ENCODE measurements at regions not wholly inside any gene's neighbourhood (a gene's known extent, or its start where the extent isn't known, plus 50 kb on each side); places are given as distances from the start of the nearest gene placed in this dataset.
"Not testable (repeated sequence)": the region's sequence is repeated elsewhere in the genome, so short reads cannot be mapped to it uniquely, and the experiment has no call there.

DNA sequence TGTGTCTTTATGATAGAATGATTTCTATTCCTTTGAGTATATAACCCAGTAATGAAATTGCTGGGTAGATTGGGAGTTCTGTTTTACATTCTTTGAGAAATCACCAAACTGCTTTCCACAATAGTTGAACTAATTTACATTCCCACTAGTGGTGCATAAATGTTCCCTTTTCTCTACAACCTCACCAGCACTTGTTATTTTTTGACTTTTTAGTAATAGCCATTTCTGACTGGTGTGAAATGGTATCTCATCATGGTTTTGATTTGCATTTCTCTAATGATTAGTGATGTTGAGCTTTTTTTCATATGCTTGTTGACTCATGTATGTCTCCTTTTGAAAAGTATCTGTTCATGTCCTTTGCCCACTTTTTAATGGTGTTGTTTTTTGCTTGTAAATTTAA lies 296.0 kb upstream of the PIK3R1 start:
- not testable (repeated sequence) for DNase-seq

DNA sequence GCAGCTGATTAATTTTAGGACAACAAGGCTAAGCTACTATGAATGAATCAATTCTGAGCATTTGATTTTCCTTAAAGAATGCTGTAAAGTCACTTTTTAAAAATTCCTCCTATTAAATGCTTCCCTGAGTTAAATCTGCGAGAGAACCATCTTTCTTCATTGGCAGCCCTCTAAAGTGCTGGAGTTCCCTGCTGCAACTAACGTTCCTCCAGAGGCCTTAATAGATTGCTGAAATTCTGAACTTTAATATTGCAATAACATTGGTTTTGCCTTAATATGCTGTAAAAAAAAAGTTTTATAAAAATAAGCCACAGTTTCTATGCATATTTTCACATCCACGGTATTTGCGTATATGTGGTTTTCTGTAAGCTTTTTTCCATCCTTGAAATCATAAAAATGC lies 298.0 kb upstream of the PIK3R1 start:
- DNase-seq: no peak

DNA sequence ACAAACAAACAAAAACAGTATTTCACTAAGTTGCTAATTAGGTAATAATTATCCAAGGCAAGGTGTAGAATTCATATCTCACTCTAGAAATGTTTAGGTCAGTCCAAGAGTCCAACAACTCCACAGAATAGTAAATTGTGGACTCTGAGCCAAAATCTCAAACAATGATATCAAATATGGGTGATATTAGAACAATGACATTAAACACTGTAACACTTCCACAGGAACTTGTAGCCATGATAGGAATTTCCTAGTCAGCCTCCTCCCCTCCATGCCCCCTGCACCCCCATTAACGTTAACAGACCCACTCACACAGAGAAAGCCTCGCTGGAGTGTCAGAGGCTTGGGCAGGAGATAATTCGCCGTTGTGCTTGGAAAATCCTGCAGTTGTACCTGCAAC lies 305.0 kb upstream of the PIK3R1 start:
- no peak for DNase-seq

DNA sequence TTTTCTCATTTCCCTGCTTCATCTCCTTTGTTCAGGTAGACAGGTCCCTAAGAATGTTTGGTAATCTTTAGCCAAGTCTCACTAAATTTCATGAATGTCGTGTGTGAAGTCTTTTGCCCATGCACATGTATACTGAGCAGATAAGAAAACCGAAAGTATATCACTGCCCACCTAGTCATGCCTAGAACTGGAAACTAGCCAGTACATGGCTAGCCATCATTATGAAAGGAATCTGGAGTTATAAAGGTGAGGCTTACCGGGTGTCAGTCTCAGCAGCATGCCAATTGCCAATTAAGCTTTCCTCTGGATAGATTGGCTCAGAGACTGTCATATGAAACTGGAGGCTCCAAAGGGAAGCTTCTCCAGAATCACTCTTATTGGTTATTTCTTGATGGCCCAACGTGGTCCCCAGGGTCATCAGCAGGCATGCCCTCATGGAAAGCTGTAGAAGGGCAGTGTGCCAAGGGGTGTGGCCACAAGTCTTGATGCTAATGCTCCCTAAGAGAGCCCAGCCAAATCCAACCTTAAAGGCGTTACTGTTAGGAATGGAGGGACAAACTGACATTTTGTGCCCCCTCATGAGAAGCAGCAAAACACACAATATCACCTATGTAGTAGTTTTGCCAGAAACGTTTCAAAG lies 307.3 kb upstream of the PIK3R1 start:
- DNase-seq: no peak

DNA sequence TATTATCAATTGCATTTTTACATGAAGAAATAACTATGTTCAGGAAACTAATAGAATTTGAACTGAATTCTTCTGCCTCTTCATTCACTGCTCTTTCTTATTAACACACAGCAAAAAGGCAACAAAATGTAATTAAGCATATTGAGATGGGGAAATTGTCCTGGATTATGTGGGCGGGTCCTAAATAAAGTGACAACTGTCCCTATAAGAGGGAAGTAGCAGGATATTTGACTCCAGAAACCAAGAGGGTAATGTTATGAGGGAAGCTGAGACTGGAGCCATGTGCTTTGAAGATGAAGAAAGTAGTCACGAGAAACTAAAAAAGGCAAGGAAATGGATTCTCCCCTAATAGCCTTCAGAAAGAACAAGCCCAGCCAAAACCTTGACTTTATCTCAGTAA lies 311.2 kb upstream of the PIK3R1 start:
- DNase-seq: no peak

DNA sequence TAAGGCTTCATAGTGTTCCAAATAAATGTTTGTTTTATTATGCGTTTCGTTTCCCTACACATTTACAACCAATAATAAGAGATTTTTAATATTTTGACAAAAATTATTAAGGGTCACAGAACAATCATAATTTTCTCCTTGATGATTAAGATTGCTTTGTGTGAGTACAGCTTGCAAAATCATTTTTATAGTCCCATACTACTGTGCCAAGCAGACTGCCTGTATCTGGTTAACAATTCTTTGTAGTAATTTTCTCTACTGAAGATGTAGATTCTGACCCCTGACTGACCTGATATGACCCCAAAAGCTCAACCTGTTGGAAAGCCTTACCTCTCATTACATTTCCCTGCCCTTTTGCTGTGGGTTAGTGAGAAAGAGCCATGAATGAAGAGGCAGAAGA lies 311.9 kb upstream of the PIK3R1 start:
- DNase-seq: no peak

DNA sequence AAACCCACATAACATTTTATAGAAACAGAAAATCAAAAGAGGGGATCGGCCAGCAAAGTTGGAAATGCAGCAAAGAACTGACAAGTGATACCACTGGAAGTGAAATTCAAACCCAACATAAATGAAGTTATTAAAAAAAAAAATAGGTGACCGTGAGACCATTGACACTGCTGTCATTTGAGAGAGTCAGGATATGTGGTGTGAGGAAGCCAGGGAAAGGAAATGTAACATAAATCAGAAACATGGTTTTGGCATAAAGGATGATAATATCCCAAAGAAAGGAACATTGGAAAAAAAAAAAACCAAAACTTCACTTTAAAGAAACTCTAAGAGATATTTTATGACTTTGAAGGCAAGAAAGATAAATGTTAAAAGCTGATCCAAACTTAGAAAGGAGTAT lies 312.4 kb upstream of the PIK3R1 start:
- no peak for DNase-seq

DNA sequence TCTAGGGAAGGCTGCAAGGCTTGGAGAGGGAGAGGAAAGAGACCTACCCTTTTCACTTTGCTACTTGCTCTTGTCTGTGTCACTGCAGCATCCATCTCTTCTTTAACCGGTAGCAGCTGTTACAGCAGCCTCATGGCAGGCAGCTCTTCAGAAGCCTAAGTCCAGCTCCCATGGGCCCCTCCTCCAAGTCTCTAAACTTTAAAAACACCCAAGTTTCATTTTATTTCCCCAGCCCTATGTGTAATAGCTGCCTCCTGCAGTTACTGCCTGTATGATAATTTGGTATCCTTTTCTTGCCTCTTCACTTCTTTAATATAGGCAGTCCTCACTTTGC lies 313.1 kb upstream of the PIK3R1 start:
- no peak for DNase-seq

DNA sequence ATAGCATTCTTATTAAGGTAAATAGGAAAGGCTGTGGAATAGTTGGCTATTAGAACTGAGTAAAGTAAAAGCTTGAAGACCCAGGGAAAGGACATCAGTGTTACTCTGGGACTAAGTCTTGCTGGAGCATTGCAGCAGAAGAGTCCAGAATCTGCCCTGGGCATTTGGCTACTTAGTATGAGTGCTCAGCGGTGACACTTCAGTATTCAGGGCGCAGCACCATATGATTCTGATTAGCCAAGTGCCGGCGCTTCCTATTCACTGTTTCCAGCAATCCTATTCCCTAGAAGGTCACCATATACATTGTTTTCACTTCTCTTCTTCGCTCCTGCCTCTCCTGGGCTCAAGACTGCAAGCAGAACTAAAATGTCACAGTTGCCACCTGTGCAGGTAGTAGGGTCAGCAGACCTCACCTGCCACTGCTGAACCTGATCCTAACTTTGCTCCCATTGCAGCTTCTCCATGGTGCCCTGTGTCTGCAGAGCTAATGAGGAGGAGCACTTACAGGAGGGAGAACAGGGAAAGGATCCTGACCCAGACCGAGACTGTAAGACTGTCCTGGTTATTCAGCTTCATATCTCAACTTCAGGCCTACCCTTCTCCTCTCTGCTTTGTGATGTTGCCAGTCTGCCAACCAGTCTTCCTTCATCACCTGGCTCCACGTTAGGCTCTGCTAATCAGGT lies 313.6 kb upstream of the PIK3R1 start:
- DNase-seq: no peak

DNA sequence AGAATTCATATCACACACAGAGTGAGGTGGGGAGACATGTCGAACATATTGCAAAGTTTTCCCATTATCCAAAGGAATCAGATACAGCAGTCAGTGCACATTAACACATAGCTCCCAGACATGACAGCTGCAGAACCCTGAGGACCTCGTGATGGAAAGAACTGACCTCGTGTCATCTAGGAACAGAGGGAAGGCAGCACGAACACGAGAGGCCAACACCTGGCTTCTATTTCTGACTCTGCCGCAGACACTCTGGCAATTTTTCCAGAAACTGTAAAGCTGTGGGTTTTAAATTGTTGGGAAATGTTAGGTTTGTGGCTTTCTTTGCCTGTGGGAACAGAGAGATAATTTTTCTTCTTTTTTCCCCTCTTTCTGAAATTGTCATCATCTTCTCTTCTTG lies 315.0 kb upstream of the PIK3R1 start:
- no peak for DNase-seq

DNA sequence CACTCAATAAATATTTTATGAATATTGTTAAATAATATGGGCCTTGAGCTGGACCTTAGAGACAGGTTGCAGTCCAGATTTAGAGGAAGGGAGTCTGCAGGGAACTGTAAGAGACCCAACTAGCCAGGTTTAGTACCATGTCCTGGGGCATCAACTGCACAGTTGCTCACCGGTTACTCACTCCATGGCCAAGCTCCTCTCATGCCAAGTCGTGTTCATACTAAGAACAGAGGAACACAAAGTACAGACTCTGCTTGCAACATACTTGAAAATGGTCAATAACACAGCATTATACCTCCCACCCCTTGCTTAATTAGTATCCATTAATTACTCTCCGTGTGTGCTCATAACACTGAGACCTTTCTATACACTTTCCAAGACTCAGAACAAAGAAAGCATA lies 317.6 kb upstream of the PIK3R1 start:
- no peak for DNase-seq

DNA sequence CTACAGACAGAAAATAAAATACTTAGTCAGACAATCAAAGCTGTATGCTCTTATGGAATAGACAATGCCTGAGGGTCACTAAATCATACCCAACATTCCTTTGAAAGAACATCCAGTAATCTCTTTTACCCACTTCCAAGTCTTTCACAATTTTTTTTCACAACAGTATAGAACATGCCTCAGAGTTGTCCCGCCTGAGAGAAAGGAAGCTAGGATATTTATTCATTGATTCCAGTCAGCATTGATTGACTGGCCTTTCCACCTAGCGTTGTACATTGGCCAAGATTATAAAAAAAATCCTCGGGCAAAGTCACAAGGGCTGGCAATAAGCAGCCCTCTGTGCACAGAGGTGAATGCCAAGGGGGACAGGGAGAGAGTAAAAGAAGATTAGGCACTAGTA lies 318.1 kb upstream of the PIK3R1 start:
- DNase-seq: no peak

DNA sequence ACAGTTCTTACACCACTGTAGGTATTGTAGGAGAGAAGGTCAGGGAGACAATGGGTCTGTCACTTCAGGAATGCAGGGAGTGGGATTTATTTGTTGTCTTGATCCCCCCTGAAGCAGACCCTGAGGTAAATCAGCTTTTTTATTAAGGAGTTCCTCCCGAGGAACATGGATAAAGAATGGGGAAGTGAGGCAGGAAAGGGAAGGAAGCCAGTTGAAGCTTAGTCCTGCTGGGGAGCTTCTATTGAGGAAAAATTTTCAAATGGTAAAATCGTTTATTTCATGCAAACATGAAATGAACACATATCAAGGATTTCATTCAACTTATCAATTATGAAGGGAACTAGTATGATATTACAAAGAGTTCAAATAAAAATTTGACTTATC lies 318.6 kb upstream of the PIK3R1 start:
- no peak for DNase-seq

DNA sequence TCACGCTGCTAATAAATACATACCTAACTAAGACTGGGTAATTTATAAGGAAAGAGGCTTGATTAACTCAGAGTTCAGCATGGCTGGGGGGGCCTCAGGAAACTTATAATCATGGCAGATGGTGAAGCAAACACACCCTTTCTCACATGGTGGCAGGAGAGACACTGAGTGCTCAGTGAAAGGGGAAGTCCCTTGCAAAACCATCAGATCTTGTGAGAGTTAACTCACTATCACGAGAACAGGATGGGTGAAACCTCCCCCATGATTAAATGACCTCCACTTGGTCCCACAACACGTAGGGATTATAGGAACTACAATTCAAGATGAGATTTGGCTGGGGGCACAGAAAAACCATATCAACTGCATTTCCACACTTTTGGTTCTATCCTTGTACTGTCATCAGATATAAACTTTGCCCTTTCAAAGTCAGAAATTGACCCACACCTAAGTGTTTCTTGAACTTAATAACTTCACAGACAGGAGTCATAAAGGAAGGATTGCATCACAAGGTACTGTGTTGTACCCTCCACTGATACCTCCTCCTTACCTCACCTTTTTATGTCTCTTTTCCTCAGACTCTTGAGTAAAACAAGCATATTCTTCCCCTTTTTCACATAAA lies 319.1 kb upstream of the PIK3R1 start:
- no peak for DNase-seq

DNA sequence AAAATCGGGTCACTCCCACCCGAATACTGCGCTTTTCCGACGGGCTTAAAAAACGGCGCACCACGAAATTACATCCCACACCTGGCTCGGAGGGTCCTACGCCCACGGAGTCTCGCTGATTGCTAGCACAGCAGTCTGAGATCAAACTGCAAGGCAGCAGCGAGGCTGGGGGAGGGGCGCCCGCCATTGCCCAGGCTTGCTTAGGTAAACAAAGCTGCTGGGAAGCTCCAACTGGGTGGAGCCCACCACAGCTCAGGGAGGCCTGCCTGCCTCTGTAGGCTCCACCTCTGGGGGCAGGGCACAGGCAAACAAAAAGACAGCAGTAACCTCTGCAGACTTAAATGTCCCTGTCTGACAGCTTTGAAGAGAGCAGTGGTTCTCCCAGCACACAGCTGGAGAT lies 325.7 kb upstream of the PIK3R1 start:
- DNase-seq: not testable (repeated sequence)

DNA sequence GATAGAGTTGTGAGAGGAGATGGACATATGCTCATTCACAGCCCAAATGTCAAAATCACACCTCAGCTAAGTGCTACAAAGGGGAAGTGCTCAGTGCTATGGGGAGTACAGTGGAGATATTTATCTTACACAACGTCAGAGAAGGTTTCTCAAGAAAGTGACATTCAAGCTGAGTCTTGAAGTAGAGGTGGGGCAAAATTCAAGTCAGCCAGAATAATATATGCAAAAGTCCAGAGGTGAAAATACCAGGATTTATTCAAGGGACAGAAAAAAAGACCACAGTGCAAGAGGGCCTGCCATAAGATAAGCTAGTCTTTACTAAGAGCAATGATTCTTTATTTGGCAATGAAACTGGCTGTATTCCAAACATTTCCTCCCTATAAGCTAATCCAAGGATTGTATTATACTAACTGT lies 327.8 kb upstream of the PIK3R1 start:
- no peak for DNase-seq

DNA sequence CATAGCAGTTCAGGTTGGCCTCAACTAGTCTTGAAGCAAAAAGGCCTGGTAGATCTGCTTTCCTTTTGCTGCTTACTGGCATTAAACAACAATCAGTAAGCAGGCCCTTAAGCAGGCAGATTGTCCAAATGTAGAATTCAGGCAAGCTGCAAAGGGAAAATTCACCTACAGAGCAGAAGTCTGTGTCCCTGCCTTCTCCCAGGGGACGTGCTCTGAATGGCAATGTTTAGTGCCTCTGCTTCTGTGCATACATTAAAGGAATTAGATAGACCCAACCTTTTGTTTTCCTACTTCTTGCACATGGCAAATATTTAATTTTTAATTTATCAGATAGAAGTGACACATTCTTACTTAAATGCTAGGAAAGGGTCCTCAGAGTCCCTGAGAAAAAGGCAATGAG lies 328.8 kb upstream of the PIK3R1 start:
- DNase-seq: no peak

DNA sequence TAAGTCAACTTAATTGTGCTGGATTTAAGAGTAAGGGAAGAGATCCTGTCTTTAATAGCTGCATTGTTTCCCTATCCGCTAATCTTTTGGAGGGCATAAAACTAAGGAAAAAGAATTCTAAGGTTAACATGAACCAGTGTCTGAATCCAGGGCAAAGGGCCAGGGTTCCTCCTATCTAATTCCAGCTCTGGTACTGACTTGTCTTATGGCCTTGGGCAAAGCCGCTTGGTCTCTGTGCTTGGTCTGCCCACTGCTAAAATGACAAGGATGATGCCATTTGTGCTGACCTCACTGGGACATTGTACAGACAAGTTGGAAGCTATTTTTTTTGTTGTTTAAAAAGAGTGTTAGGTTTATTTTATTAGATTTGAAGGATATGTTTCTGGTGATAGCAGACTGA lies 334.7 kb upstream of the PIK3R1 start:
- no peak for DNase-seq

DNA sequence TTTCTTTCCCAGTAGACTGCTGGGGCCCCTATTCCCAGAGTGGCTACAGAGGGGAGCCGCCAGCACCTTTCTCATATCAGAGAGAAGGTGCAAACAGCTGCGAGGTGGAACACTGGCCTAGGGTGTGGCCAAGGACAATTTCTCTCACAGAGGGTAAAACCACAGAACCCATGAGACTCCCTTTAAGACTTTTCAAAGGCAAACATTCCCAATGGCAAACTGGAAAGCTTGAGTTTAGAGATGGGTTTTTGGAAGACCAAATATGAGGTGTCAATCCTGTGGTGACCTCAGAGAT lies 335.1 kb upstream of the PIK3R1 start:
- no peak for DNase-seq

DNA sequence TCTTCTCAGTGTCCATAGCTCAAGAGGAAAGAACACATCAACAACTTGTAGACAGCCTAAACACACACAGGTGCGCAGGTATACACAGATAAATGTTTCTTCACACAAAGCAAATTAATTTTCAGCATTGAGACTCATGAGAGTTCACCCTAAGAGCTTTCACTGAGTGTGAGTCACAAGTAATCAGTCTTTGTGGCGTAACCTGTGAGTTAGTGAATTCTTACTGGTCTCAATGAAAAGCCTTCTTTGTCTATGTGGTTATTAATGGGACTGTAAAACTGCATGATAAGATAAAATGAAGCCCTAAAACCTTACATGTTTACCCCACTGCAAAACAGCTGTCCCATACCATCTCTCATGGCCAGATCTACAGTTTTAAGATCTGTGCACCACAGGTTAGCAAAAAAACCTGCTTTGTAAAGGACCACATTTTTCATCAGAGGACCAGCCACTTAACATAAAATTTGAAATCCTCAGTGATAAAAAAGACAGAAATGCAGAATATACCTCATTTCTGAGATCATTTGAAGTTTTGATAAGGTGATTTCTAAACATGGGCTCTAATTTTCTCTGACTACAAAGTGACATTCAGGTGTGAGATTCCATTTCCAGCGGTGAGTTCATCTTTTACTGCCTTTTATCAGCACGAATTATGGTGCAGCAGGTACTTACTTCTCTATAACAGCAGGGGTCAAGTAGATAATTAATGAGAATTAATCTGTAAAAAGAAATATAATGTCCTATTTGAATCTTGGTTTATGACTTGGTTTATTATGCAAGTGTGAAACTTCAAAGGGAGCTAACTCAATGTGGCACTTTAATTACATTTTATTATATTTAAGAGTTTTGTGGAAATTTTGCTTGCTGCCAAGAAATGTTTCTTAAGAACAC lies 335.7 kb upstream of the PIK3R1 start:
- DNase-seq: no peak

DNA sequence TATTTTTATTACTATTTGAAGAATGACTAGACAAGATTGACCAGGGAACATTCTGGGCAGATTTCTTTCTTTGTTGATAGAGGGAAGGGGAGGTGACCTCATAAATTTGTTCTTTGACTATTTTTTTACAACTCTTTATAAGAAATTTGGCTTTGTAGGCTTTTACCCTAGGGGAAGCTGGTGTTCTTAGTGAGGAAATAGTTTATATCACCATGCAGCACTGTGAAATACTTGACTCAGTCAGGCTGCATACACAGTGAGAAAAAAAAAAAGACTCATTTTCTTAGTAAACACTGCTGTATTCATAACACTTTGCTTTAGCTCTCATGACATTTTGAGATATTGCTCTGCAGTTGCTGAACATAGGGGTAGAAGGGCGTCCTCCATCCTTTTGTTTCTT lies 336.6 kb upstream of the PIK3R1 start:
- no peak for DNase-seq

DNA sequence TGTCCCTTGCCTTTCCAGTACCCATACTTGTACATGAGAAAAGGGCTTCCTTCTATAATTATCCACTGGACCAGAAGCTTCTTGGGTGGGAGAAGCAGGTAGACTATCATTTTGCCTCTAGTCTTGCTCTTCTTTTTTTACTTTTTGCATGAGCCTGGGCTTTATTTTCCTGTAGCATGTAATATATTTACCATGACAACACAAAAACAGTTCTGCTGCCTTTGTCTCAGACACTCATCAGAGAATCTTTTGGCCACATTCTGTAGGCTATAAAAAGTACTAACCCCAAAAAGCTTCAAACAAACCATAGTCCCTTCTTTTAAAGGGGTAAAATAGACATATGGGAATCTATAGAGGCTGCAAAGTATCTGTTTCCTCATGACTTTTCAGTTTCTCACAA lies 339.2 kb upstream of the PIK3R1 start:
- no peak for DNase-seq

DNA sequence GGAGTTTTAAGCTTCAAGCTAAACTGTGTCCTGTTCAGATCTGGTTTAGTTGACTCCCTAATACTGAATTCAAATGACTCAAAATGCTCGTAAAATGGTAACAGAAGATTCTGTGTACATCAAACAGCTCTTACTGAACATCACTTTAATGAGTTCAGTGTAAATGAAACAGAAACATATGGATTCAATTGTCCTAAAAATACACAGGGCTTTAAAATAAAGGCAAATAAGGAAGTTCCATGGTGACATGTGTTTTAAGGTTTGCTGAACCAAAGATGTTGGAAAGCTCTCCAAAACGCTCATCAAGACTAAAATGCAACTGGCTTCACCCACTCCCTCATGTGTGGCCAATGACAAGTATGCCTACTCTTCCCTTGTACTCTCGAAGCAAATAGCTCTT lies 340.0 kb upstream of the PIK3R1 start:
- no peak for DNase-seq

DNA sequence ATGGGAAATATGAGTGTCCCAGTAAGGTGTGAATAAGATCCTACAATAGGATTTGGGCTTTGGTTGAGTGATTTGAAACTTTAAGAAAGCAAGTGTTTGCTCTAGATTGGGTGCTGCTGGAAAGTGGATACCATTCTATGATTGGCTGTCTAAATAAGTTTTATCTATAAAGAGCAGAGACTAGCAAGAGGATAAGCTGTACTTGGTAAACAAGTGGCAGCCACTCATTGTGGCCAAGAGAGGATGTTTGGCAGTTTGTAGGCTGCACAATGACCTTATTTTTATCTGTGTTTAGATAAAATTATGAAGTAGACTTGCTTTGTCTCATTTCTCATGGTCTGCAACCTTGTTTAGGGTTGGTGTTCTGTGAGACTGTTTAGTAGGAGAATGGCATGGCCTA lies 341.6 kb upstream of the PIK3R1 start:
- DNase-seq: no peak
